ENCODE measurements at regions not wholly inside any gene's neighbourhood (a gene's known extent, or its start where the extent isn't known, plus 50 kb on each side); places are given as distances from the start of the nearest gene placed in this dataset.

- Histone ChIP-seq H3K36me3 (ENCODE audit: low read length) (no peaks in the 10 kb centered on the region), H3K4me3 (ENCODE audit: insufficient read depth, low read length, poor library complexity, severe bottlenecking) (no peak overlapping the region), H2AFZ (ENCODE audit: low read depth, low read length, severe bottlenecking) (no peak overlapping the region), H3K79me2 (ENCODE audit: insufficient read depth, low read length) (no peaks in the 10 kb centered on the region), H4K20me1 (ENCODE audit: low read depth, low read length) (no peaks in the 10 kb centered on the region), H3K9me3 (ENCODE audit: insufficient read depth, low read length) (no peaks in the 10 kb centered on the region), H3K4me2 (ENCODE audit: low read depth, low read length, poor library complexity, severe bottlenecking) (no peak overlapping the region), H3K9ac (ENCODE audit: low read length) (no peak overlapping the region), H3K27ac (ENCODE audit: low read depth, low read length) (no peak overlapping the region), H3F3A (ENCODE audit: insufficient read depth) (no peaks in the 10 kb centered on the region), H3K27me3 (ENCODE audit: low read length) (no peaks in the 10 kb centered on the region), H3K9me2 (replicated peaks; ENCODE audit: insufficient read depth, low read length) (peaks cover 2% of the 10 kb centered on the region; the same call in 1 of the 2 replicates)
- no peak for TF ChIP-seq EZH2phosphoT487 (conservative IDR thresholded peaks at IDR 0.05; ENCODE audit: low read length)
- TF ChIP-seq, protein P1, sequence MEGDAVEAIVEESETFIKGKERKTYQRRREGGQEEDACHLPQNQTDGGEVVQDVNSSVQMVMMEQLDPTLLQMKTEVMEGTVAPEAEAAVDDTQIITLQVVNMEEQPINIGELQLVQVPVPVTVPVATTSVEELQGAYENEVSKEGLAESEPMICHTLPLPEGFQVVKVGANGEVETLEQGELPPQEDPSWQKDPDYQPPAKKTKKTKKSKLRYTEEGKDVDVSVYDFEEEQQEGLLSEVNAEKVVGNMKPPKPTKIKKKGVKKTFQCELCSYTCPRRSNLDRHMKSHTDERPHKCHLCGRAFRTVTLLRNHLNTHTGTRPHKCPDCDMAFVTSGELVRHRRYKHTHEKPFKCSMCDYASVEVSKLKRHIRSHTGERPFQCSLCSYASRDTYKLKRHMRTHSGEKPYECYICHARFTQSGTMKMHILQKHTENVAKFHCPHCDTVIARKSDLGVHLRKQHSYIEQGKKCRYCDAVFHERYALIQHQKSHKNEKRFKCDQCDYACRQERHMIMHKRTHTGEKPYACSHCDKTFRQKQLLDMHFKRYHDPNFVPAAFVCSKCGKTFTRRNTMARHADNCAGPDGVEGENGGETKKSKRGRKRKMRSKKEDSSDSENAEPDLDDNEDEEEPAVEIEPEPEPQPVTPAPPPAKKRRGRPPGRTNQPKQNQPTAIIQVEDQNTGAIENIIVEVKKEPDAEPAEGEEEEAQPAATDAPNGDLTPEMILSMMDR (IDR thresholded peaks at IDR 0.05; ENCODE audit: insufficient read depth, low read length, poor library complexity, severe bottlenecking) = no peak
Observed at GRCh38 chr9:80775530-80775929, 913.8 kb downstream of the TLE1 start.

GRCh38 chr9:80771555-80772347, 917.6 kb downstream of the TLE1 start:
- no peak for TF ChIP-seq EZH2phosphoT487 (conservative IDR thresholded peaks at IDR 0.05; ENCODE audit: low read length)
- TF ChIP-seq, protein P1 (IDR thresholded peaks at IDR 0.05; ENCODE audit: insufficient read depth, low read length, poor library complexity, severe bottlenecking) = no peak
- no peaks in the 10 kb centered on the region for H4K20me1 ChIP-seq (ENCODE audit: low read depth, low read length)
- H2AFZ ChIP-seq (ENCODE audit: low read depth, low read length, severe bottlenecking) = no peak overlapping the region
- H3K9me3 ChIP-seq (ENCODE audit: insufficient read depth, low read length) = no peaks in the 10 kb centered on the region
- no peaks in the 10 kb centered on the region for H3K27me3 ChIP-seq (ENCODE audit: low read length)
- no peak overlapping the region for H3K4me3 ChIP-seq (ENCODE audit: insufficient read depth, low read length, poor library complexity, severe bottlenecking)
- H3K9me2 ChIP-seq (replicated peaks; ENCODE audit: insufficient read depth, low read length) = no peaks in the 10 kb centered on the region; the same call in 1 of the 2 replicates
- H3K4me2 ChIP-seq (ENCODE audit: low read depth, low read length, poor library complexity, severe bottlenecking) = no peak overlapping the region
- H3K79me2 ChIP-seq (ENCODE audit: insufficient read depth, low read length) = no peaks in the 10 kb centered on the region
- H3K27ac ChIP-seq (ENCODE audit: low read depth, low read length) = no peak overlapping the region
- no peaks in the 10 kb centered on the region for H3K36me3 ChIP-seq (ENCODE audit: low read length)
- no peak overlapping the region for H3K9ac ChIP-seq (ENCODE audit: low read length)
- H3F3A ChIP-seq (ENCODE audit: insufficient read depth) = no peaks in the 10 kb centered on the region

- TF ChIP-seq, protein P1 (IDR thresholded peaks at IDR 0.05; ENCODE audit: insufficient read depth, low read length, poor library complexity, severe bottlenecking) = no peak
- TF ChIP-seq EZH2phosphoT487 (conservative IDR thresholded peaks at IDR 0.05; ENCODE audit: low read length) = no peak
Observed at GRCh38 chr9:80763536-80763935, 925.8 kb downstream of the TLE1 start.

More at GRCh38 chr9:80763536-80763935, 925.8 kb downstream of the TLE1 start:
- Histone ChIP-seq H2AFZ (ENCODE audit: low read depth, low read length, severe bottlenecking) (no peak overlapping the region), H3F3A (ENCODE audit: insufficient read depth) (no peaks in the 10 kb centered on the region), H3K4me2 (ENCODE audit: low read depth, low read length, poor library complexity, severe bottlenecking) (no peak overlapping the region), H3K4me3 (ENCODE audit: insufficient read depth, low read length, poor library complexity, severe bottlenecking) (no peak overlapping the region), H3K36me3 (ENCODE audit: low read length) (no peaks in the 10 kb centered on the region), H3K9ac (ENCODE audit: low read length) (no peak overlapping the region), H3K27ac (ENCODE audit: low read depth, low read length) (no peak overlapping the region), H3K9me2 (replicated peaks; ENCODE audit: insufficient read depth, low read length) (no peaks in the 10 kb centered on the region), H4K20me1 (ENCODE audit: low read depth, low read length) (no peaks in the 10 kb centered on the region), H3K9me3 (ENCODE audit: insufficient read depth, low read length) (no peaks in the 10 kb centered on the region), H3K79me2 (ENCODE audit: insufficient read depth, low read length) (no peaks in the 10 kb centered on the region), H3K27me3 (ENCODE audit: low read length) (no peaks in the 10 kb centered on the region)
